ENCODE measurements at regions not wholly inside any gene's neighbourhood (a gene's known extent, or its start where the extent isn't known, plus 50 kb on each side); places are given as distances from the start of the nearest gene placed in this dataset.

DNA sequence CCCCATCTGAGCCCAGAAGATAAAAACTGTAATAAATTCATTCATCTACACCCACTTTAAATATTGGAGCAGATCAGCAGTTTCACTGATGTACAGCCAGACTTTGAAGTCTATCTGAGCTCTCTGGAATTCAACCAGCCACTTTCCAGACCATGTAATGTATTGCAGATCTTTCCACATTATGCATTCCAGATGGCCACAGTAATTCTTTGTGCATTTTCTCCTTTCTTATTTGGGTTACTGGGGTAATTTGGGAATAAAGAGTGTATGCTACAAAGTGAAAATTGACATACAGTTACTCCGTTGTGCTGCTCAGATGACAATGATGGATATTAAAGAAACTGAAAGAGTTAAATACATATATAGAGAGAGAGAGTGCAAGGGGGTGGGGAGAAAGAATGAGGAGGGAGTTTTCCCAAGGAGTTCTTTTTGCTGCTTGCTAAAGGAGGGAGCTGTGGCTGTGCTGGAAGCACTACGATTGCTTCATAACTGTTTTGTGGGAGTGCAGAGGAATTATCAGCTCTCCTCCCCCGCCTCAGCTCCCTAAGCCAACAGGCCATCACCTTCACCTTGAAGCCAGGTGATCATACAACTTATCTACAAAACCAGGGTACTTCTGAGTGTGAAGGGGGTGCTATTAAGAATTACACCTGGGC is 152.8 kb downstream of the GAS1 start:
- TF ChIP-seq GATA3 (IDR thresholded peaks at IDR 0.05; ENCODE audit: low read depth, low read length) (no peak), GATA2 (IDR thresholded peaks at IDR 0.05; ENCODE audit: low read depth, low read length) (no peak)
